ENCODE measurements at regions not wholly inside any gene's neighbourhood (a gene's known extent, or its start where the extent isn't known, plus 50 kb on each side); places are given as distances from the start of the nearest gene placed in this dataset.

DNA sequence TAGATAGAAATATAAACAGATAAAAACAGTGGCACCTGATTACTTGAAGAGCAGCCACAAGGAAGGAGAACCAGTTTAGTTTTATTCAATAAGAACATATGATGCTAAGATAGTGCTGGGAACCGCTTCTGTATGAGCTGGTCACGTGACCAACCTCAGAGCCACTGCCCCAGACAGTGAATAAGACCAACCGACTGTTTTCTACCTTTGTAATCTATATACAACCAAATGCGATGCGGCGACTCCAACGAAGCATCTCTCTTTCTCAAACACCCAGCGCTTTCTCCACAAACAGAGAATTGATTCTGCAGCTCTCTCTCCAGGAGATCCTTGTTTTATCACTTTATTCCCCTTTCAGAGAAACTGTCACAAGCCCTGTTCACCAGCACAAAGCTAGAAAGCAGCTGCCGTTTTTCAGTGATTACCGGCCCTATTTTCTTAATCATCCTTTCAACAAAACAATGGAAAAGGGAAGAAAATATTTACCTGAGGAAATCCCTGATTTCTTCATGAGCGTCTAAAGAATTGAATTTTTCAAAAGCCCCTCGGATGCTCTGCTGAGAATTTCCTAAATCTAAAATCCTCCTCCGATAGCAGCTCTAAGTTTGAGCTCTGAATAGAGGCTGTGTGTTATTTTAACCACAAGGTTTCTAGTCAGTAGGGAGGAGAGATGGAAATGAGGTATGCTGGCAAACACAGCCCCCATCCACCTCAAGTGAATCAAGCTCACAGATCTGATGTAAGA lies 55.7 kb upstream of the JCAD start:
- peaks cover 29% of the 10 kb centered on the region for H3K4me1 ChIP-seq (ENCODE audit: control insufficient read depth, extremely low read depth, insufficient read depth, low read length)
- intact Hi-C loops (cut with micrococcal nuclease) = no loop called here
- H3K9ac ChIP-seq (replicated peaks; ENCODE audit: extremely low read depth, insufficient read depth, low read length) = peak overlapping the region; percentile 30
- peak overlapping the region in 1 of 3 experiments; percentile 5 for H3K4me3 ChIP-seq (replicated peaks in 1 of 3; ENCODE audit: insufficient read depth in 1 of 3, low read depth in 1 of 3, low read length in 3 of 3)
- H4K20me1 ChIP-seq (replicated peaks; ENCODE audit: control insufficient read depth, extremely low read depth, insufficient read depth, low read length) = no peaks in the 10 kb centered on the region
- H2AFZ ChIP-seq (ENCODE audit: low read depth, low read length) = peak overlapping the region; percentile 67
- H3K9me3 ChIP-seq (replicated peaks; ENCODE audit: control insufficient read depth, insufficient read depth, low read length) = no peaks in the 10 kb centered on the region
- no peaks in the 10 kb centered on the region for H3K79me2 ChIP-seq (ENCODE audit: control insufficient read depth, insufficient read depth, low read length)
- no peaks in the 10 kb centered on the region for H3K36me3 ChIP-seq (ENCODE audit: control insufficient read depth in 2 of 2, extremely low read depth in 1 of 2, insufficient read depth in 2 of 2, low read length in 2 of 2)
- POLR2A ChIA-PET = no interaction called here
- dilution Hi-C loops (cut with MboI; ENCODE audit: extremely low pct_ligation_motif_present, low sequenced_read_pairs) = no loop called here
- DNase-seq (ENCODE audit: low read depth, low spot score) = peak; percentile 61
- BruUV-seq (replicated peaks) = no TSS peak
- peak overlapping the region; percentile 76 for H3K4me2 ChIP-seq (ENCODE audit: insufficient read depth, low read length)
- no peak overlapping the region for H3K27ac ChIP-seq (ENCODE audit: insufficient read depth, low read depth, low read length)
- FAIRE-seq = peak; percentile 31
- H3K9me1 ChIP-seq (replicated peaks; ENCODE audit: control insufficient read depth, extremely low read depth, insufficient read depth, low read length) = no peaks in the 10 kb centered on the region
- CTCF ChIA-PET = interaction anchor here (0.8 to 2.0 kb wide), 4 partner anchors 10 to 126 kb away, joined by 3 to 8 read pairs (median 4); no protein-coding TSS in a partner anchor
- TF ChIP-seq GATA2 (IDR thresholded peaks at IDR 0.05; ENCODE audit: insufficient read depth, insufficient read length, low read depth, low read length) (no peak), POLR2AphosphoS5 (IDR thresholded peaks at IDR 0.05; ENCODE audit: insufficient read depth, low read depth, low read length) (no peak), JUN (IDR thresholded peaks at IDR 0.05; ENCODE audit: borderline replicate concordance, insufficient read depth, insufficient read length, low read depth) (no peak), EZH2 (IDR thresholded peaks at IDR 0.05; ENCODE audit: borderline replicate concordance, low read depth, low read length, severe bottlenecking) (no peak), POLR2A (IDR thresholded peaks at IDR 0.05; ENCODE audit: low read depth, low read length) (no peak), FOS (IDR thresholded peaks at IDR 0.05; ENCODE audit: borderline replicate concordance, insufficient read depth, low read length) (no peak), MYC (IDR thresholded peaks at IDR 0.05; ENCODE audit: low read depth, low read length) (no peak)
- TF ChIP-seq, protein P1, sequence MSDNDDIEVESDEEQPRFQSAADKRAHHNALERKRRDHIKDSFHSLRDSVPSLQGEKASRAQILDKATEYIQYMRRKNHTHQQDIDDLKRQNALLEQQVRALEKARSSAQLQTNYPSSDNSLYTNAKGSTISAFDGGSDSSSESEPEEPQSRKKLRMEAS (IDR thresholded peaks at IDR 0.05; ENCODE audit: insufficient read depth, insufficient read length) = no peak
- H3K27me3 ChIP-seq (ENCODE audit: control insufficient read depth in 2 of 2, insufficient read depth in 2 of 2, low read length in 2 of 2) = no peaks in the 10 kb centered on the region

All from endothelial cell of umbilical vein (primary cell).